HCT116 (cell line): ENCODE measurements at regions not wholly inside any gene's neighbourhood (a gene's known extent, or its start where the extent isn't known, plus 50 kb on each side); places are given as distances from the start of the nearest gene placed in this dataset.

Source experiments
- ATAC-seq: fragments of 200-7000 bp; cut with Tn5 transposase; 2 replicates; pipeline ENCODE4 v1.9.1; 2020; ENCODE audit warnings: mild to moderate bottlenecking, moderate library complexity
- BruUV-seq: library from RNA; stranded (reverse); fragments of 400-500 nt; replicated peaks from 2 replicates; lab custom pipeline; 2021; lab: Mats Ljungman, UMichigan
- CTCF ChIA-PET: fragments of 300-600 bp; sonication (Branson Sonifier 250); formaldehyde crosslinking; loops from one replicate; lab custom pipeline; 2021; ENCODE audit warnings: antibody characterized with exemption; lab: Charles Lee
- POLR2A ChIA-PET: fragments of 300-600, 350-600 bp; sonication (Branson Sonifier 250); formaldehyde crosslinking; loops from one replicate; lab custom pipeline; 2021; ENCODE audit warnings: antibody characterized with exemption; lab: Charles Lee
- RAD21 ChIA-PET, 2 experiments: fragments of 300-600 bp; sonication (Branson Sonifier 250); formaldehyde crosslinking; loops; one replicate each; lab custom pipeline; 2023; ENCODE audit warnings: low total read pairs in 2 of 2; ENCODE audit not compliant: uncharacterized antibody in 2 of 2, unreplicated experiment in 2 of 2, low non-redundant PET in 1 of 2; lab: Charles Lee
- DNase-seq: peaks from one replicate; pipeline ENCODE4 v3.0.0-alpha.2; 2010; ENCODE audit warnings: low read depth, low spot score
- H2AFZ ChIP-seq: fragments of 200-600 bp; shearing (Covaris generic), sonication (generic); 2 replicates; pipeline ENCODE4 v1.6.1; 2017; ENCODE audit warnings: low read depth, mixed run types, mixed read lengths, antibody characterized with exemption, low read length; ENCODE audit not compliant: poor library complexity, severe bottlenecking
- H3K27ac ChIP-seq: 2 replicates; pipeline ENCODE4 v1.5.1; 2012; ENCODE audit warnings: low read depth, low read length
- H3K27me3 ChIP-seq: fragments of 200-600 bp; sonication (generic); 2 replicates; pipeline ENCODE4 v1.6.1; 2016; ENCODE audit warnings: mixed run types, low read length, mixed read lengths; ENCODE audit not compliant: insufficient read depth
- H3K36me3 ChIP-seq, 2 experiments: fragments of 200-500 bp in 1 of 2; fragments of 200-600 bp in 1 of 2; sonication (Bioruptor generic) in 1 of 2; sonication (generic) in 1 of 2; 2 replicates each; pipeline versions ENCODE4 v1.5.1 to v1.6.1; 2014 to 2016; ENCODE audit warnings: low read length in 2 of 2, inconsistent platforms in 1 of 2, mixed read lengths in 1 of 2, mixed run types in 1 of 2; ENCODE audit not compliant: insufficient read depth in 2 of 2, control insufficient read depth in 1 of 2
- H3K4me1 ChIP-seq, 2 experiments: fragments of 200-600 bp in 1 of 2; sonication (generic) in 1 of 2; 2 replicates each; pipeline versions ENCODE4 v1.5.1 to v1.6.1; 2012 to 2017; ENCODE audit warnings: low read length in 2 of 2, inconsistent platforms in 1 of 2, mild to moderate bottlenecking in 1 of 2, mixed read lengths in 1 of 2, mixed run types in 1 of 2, moderate library complexity in 1 of 2; ENCODE audit not compliant: insufficient read depth in 2 of 2, control insufficient read depth in 1 of 2
- H3K4me2 ChIP-seq: fragments of 200-600 bp; sonication (generic); 2 replicates; pipeline ENCODE4 v1.6.1; 2017; ENCODE audit warnings: mixed run types, low read length, mixed read lengths
- H3K4me3 ChIP-seq, 2 experiments: fragments of 200-600 bp in 1 of 2; sonication (generic) in 1 of 2; replicated peaks in 1 of 2; 2 replicates each; pipeline ENCODE4 v1.5.1; 2011 to 2016; ENCODE audit warnings: low read length in 2 of 2, control low read depth in 1 of 2, low read depth in 1 of 2, mild to moderate bottlenecking in 1 of 2, mixed read lengths in 1 of 2, mixed run types in 1 of 2
- H3K79me2 ChIP-seq: fragments of 200-600 bp; sonication (generic); 2 replicates; pipeline ENCODE4 v1.6.1; 2017; ENCODE audit warnings: mild to moderate bottlenecking, mixed run types, low read length, moderate library complexity, mixed read lengths; ENCODE audit not compliant: insufficient read depth
- H3K9ac ChIP-seq: fragments of 200-600 bp; sonication (generic); 2 replicates; pipeline ENCODE4 v1.6.1; 2016; ENCODE audit warnings: low read length, mixed read lengths
- H3K9me2 ChIP-seq: fragments of 200-600 bp; sonication (generic), shearing (Covaris generic); 2 replicates; pipeline ENCODE4 v1.6.1; 2017; ENCODE audit warnings: mixed run types, mild to moderate bottlenecking, moderate library complexity; ENCODE audit not compliant: insufficient read depth
- H3K9me3 ChIP-seq, 2 experiments: fragments of 200-500 bp in 1 of 2; fragments of 200-600 bp in 1 of 2; sonication (Bioruptor generic) in 1 of 2; sonication (generic) in 1 of 2; 2 replicates each; pipeline ENCODE4 v1.6.1; 2014 to 2017; ENCODE audit warnings: low read length in 2 of 2, mixed read lengths in 2 of 2, inconsistent platforms in 1 of 2, low read depth in 1 of 2, mild to moderate bottlenecking in 1 of 2, mixed run types in 1 of 2, moderate library complexity in 1 of 2; ENCODE audit not compliant: control insufficient read depth in 1 of 2, insufficient read depth in 1 of 2
- H4K20me1 ChIP-seq: fragments of 200-600 bp; sonication (generic), shearing (Covaris generic); 2 replicates; pipeline ENCODE4 v1.6.1; 2017; ENCODE audit warnings: mixed run types, mild to moderate bottlenecking, moderate library complexity; ENCODE audit not compliant: insufficient read depth
- CTCF ChIP-seq, 3 experiments: fragments of 200-600 bp in 1 of 3; sonication (generic) in 1 of 3; IDR thresholded peaks in 2 of 3; conservative IDR thresholded peaks in 1 of 3; 2 replicates each; pipeline ENCODE4 v1.5.1; 2012 to 2017; ENCODE audit warnings: low read depth in 2 of 3, low read length in 2 of 3, antibody characterized with exemption in 1 of 3, borderline replicate concordance in 1 of 3, control low read depth in 1 of 3, mild to moderate bottlenecking in 1 of 3, mixed read lengths in 1 of 3, mixed run types in 1 of 3, moderate library complexity in 1 of 3; ENCODE audit not compliant: insufficient read depth in 1 of 3
- EGR1 ChIP-seq: IDR thresholded peaks from 2 replicates; pipeline ENCODE4 v1.6.1; 2012; ENCODE audit warnings: low read depth
- ELF1 ChIP-seq: IDR thresholded peaks from 2 replicates; pipeline ENCODE4 v1.6.1; 2012; ENCODE audit warnings: low read depth, borderline replicate concordance
- EZH2phosphoT487 ChIP-seq: fragments of 200-600 bp; IDR thresholded peaks from 2 replicates; pipeline ENCODE4 v1.6.1; 2018; ENCODE audit warnings: antibody characterized with exemption, borderline replicate concordance
- FOSL1 ChIP-seq: IDR thresholded peaks from 2 replicates; pipeline ENCODE4 v1.6.1; 2012; ENCODE audit warnings: low read depth
- JUND ChIP-seq: IDR thresholded peaks from 2 replicates; pipeline ENCODE4 v1.6.1; 2012
- POLR2A ChIP-seq: IDR thresholded peaks from 2 replicates; pipeline ENCODE4 v1.7.0; 2011; ENCODE audit warnings: borderline replicate concordance; ENCODE audit not compliant: insufficient read depth, insufficient read length; ENCODE audit errors: extremely low read depth
- POLR2AphosphoS5 ChIP-seq: IDR thresholded peaks from 2 replicates; pipeline ENCODE4 v1.6.1; 2011; ENCODE audit warnings: mild to moderate bottlenecking, low read depth, low read length, moderate library complexity
- RAD21 ChIP-seq: IDR thresholded peaks from 2 replicates; pipeline ENCODE4 v1.6.1; 2012; ENCODE audit warnings: low read depth, mild to moderate bottlenecking
- REST ChIP-seq: IDR thresholded peaks from 2 replicates; pipeline ENCODE4 v1.6.1; 2012; ENCODE audit warnings: low read depth
- SIN3A ChIP-seq: IDR thresholded peaks from 2 replicates; pipeline ENCODE4 v1.6.1; 2012; ENCODE audit warnings: low read depth
- SRF ChIP-seq: IDR thresholded peaks from 2 replicates; pipeline ENCODE4 v1.6.1; 2012; ENCODE audit warnings: low read depth
- TCF7L2 ChIP-seq: IDR thresholded peaks from 2 replicates; pipeline ENCODE4 v1.7.0; 2011; ENCODE audit warnings: borderline replicate concordance, inconsistent platforms; ENCODE audit not compliant: insufficient read depth, insufficient read length; ENCODE audit errors: extremely low read depth
- YY1 ChIP-seq: IDR thresholded peaks from 2 replicates; pipeline ENCODE4 v1.6.1; 2011; ENCODE audit warnings: low read length, low read depth, moderate library complexity, mild to moderate bottlenecking; ENCODE audit not compliant: insufficient replicate concordance; ENCODE audit errors: extremely low read depth
- ZFX ChIP-seq: fragments of 450-650 bp; IDR thresholded peaks from 2 replicates; pipeline ENCODE4 v1.6.1; 2017
- ZNF274 ChIP-seq: fragments of 200-500 bp; sonication (Bioruptor generic); IDR thresholded peaks from 2 replicates; pipeline ENCODE4 v1.6.1; 2014; ENCODE audit warnings: mild to moderate bottlenecking, low read depth, low read length, inconsistent platforms
- intact Hi-C: fragments of 100-400 bp; cut with micrococcal nuclease; formaldehyde crosslinking; loops from 2 replicates; pipeline ENCODE4 v1.10.0; 2022
- TF ChIP-seq, protein P1 (sequence below): IDR thresholded peaks from 2 replicates; pipeline ENCODE4 v1.6.1; 2011; ENCODE audit warnings: mild to moderate bottlenecking, low read length, moderate library complexity; ENCODE audit not compliant: insufficient replicate concordance; ENCODE audit errors: extremely low read depth
- TF ChIP-seq, protein P2 (sequence below): IDR thresholded peaks from 2 replicates; pipeline ENCODE4 v1.6.1; 2012

GRCh38 chr9:26439061-26439624 is 453.5 kb downstream of the CAAP1 start:
- peaks cover 2 to 3% of the 10 kb centered on the region in 2 experiments; a peak in 3 of 4 replicates for H3K9me3 ChIP-seq
- intact Hi-C loops = no loop called here
- no peak overlapping the region for H2AFZ ChIP-seq
- no peak for ATAC-seq
- H3K9ac ChIP-seq = no peak overlapping the region
- no peak for DNase-seq
- no peak overlapping the region for H3K4me2 ChIP-seq
- no peak overlapping the region for H3K4me3 ChIP-seq
- ChIA-PET POLR2A (no interaction called here), CTCF (no interaction called here), RAD21 (no interaction called here)
- TF ChIP-seq ZFX (no peak), TCF7L2 (no peak), CTCF (IDR thresholded peaks at IDR 0.05 in 2 of 3, conservative IDR thresholded peaks at IDR 0.05 in 1 of 3; ENCODE audit: borderline replicate concordance in 1 of 3, insufficient read depth in 1 of 3, low read depth in 2 of 3, low read length in 2 of 3) (no peak), EZH2phosphoT487 (no peak), ELF1 (no peak), SIN3A (no peak), POLR2AphosphoS5 (no peak), EGR1 (no peak), YY1 (no peak), RAD21 (no peak), SRF (no peak), FOSL1 (no peak), JUND (no peak), REST (no peak), ZNF274 (no peak), POLR2A (no peak)
- TF ChIP-seq, protein P1, sequence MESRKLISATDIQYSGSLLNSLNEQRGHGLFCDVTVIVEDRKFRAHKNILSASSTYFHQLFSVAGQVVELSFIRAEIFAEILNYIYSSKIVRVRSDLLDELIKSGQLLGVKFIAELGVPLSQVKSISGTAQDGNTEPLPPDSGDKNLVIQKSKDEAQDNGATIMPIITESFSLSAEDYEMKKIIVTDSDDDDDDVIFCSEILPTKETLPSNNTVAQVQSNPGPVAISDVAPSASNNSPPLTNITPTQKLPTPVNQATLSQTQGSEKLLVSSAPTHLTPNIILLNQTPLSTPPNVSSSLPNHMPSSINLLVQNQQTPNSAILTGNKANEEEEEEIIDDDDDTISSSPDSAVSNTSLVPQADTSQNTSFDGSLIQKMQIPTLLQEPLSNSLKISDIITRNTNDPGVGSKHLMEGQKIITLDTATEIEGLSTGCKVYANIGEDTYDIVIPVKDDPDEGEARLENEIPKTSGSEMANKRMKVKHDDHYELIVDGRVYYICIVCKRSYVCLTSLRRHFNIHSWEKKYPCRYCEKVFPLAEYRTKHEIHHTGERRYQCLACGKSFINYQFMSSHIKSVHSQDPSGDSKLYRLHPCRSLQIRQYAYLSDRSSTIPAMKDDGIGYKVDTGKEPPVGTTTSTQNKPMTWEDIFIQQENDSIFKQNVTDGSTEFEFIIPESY = no peak
- TF ChIP-seq, protein P2, sequence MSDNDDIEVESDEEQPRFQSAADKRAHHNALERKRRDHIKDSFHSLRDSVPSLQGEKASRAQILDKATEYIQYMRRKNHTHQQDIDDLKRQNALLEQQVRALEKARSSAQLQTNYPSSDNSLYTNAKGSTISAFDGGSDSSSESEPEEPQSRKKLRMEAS = no peak
- no peaks in the 10 kb centered on the region for H4K20me1 ChIP-seq
- H3K27ac ChIP-seq = no peak overlapping the region
- no peaks in the 10 kb centered on the region for H3K4me1 ChIP-seq
- no peaks in the 10 kb centered on the region for H3K27me3 ChIP-seq
- H3K79me2 ChIP-seq = no peaks in the 10 kb centered on the region
- H3K9me2 ChIP-seq = no peaks in the 10 kb centered on the region
- H3K36me3 ChIP-seq = no peaks in the 10 kb centered on the region
- BruUV-seq = no TSS peak
